WTC11 (cell line): ENCODE measurements at regions not wholly inside any gene's neighbourhood (a gene's known extent, or its start where the extent isn't known, plus 50 kb on each side); places are given as distances from the start of the nearest gene placed in this dataset.
"Not testable (repeated sequence)": the region's sequence is repeated elsewhere in the genome, so short reads cannot be mapped to it uniquely, and the experiment has no call there.

ENCODE experiments used
- ATAC-seq: fragments of 200-7000 bp; cut with Tn5 transposase; 2 replicates; pipeline ENCODE4 v1.10.0; 2021; ENCODE audit warnings: mild to moderate bottlenecking, moderate library complexity
- CTCF ChIA-PET: fragments of 300-600 bp; sonication (Branson Sonifier 250); formaldehyde crosslinking; loops from one replicate; lab custom pipeline; 2021; ENCODE audit warnings: antibody characterized with exemption; lab: Charles Lee
- POLR2A ChIA-PET: fragments of 350-600 bp; sonication (Branson Sonifier 250); formaldehyde crosslinking; loops from one replicate; lab custom pipeline; 2021; ENCODE audit warnings: antibody characterized with exemption; lab: Charles Lee
- DNase-seq: peaks from one replicate; pipeline ENCODE4 v3.0.0; 2021; ENCODE audit warnings: low spot score
- H3K27ac Mint-ChIP-seq: 2 replicates; pipeline ENCODE4 v1.8.0; 2021; ENCODE audit warnings: mixed read lengths
- H3K27me3 Mint-ChIP-seq: 2 replicates; pipeline ENCODE4 v1.8.0; 2021; ENCODE audit warnings: low read depth, mild to moderate bottlenecking, moderate library complexity, mixed read lengths
- H3K36me3 Mint-ChIP-seq: 2 replicates; pipeline ENCODE4 v1.8.0; 2021; ENCODE audit warnings: mixed read lengths
- H3K4me1 Mint-ChIP-seq: 2 replicates; pipeline ENCODE4 v1.8.0; 2022; ENCODE audit warnings: mixed read lengths
- H3K4me3 Mint-ChIP-seq: 2 replicates; pipeline ENCODE4 v1.8.0; 2021; ENCODE audit warnings: mild to moderate bottlenecking, moderate library complexity, mixed read lengths
- H3K9me3 Mint-ChIP-seq: 2 replicates; pipeline ENCODE4 v1.8.0; 2021; ENCODE audit warnings: mixed read lengths
- ATF1 ChIP-seq: sonication (generic); formaldehyde crosslinking; IDR thresholded peaks from 2 replicates; pipeline ENCODE4 v1.8.1; 2023; ENCODE audit warnings: mild to moderate bottlenecking, moderate library complexity, missing genetic modification reagents
- ESRRA ChIP-seq: sonication (generic); formaldehyde crosslinking; IDR thresholded peaks from 2 replicates; pipeline ENCODE4 v1.8.1; 2022; ENCODE audit warnings: mild to moderate bottlenecking, missing genetic modification reagents, borderline replicate concordance
- ETV6 ChIP-seq: sonication (generic); formaldehyde crosslinking; IDR thresholded peaks from 2 replicates; pipeline ENCODE4 v1.8.1; 2022; ENCODE audit warnings: mild to moderate bottlenecking, missing genetic modification reagents
- GABPB1 ChIP-seq: sonication (generic); formaldehyde crosslinking; IDR thresholded peaks from 2 replicates; pipeline ENCODE4 v1.8.1; 2023; ENCODE audit warnings: mild to moderate bottlenecking, missing genetic modification reagents
- IRF2 ChIP-seq: sonication (generic); formaldehyde crosslinking; IDR thresholded peaks from 2 replicates; pipeline ENCODE4 v1.8.0; 2022; ENCODE audit warnings: low read depth, missing genetic modification reagents, borderline replicate concordance
- JAZF1 ChIP-seq: fragments of 250-450 bp; sonication (Bioruptor Pico); IDR thresholded peaks from 2 replicates; pipeline ENCODE4 v1.9.0; 2021; ENCODE audit warnings: moderate library complexity, mild to moderate bottlenecking, inconsistent platforms
- NFATC4 ChIP-seq: fragments of 250-450 bp; sonication (Bioruptor Pico); IDR thresholded peaks from 2 replicates; pipeline ENCODE4 v1.9.0; 2021; ENCODE audit warnings: mild to moderate bottlenecking
- NFE2L1 ChIP-seq: sonication (generic); formaldehyde crosslinking; IDR thresholded peaks from 2 replicates; pipeline ENCODE4 v1.8.1; 2023; ENCODE audit warnings: missing genetic modification reagents
- PRRX2 ChIP-seq: fragments of 250-450 bp; sonication (Bioruptor Pico); IDR thresholded peaks from 2 replicates; pipeline ENCODE4 v1.8.0; 2021; ENCODE audit warnings: mild to moderate bottlenecking
- TEAD1 ChIP-seq: sonication (generic); formaldehyde crosslinking; IDR thresholded peaks from 2 replicates; pipeline ENCODE4 v1.8.0; 2022; ENCODE audit warnings: mild to moderate bottlenecking, missing genetic modification reagents
- ZNF121 ChIP-seq: sonication (generic); formaldehyde crosslinking; IDR thresholded peaks from 2 replicates; pipeline ENCODE4 v1.8.0; 2023; ENCODE audit warnings: missing genetic modification reagents
- ZNF232 ChIP-seq: sonication (generic); formaldehyde crosslinking; IDR thresholded peaks from 2 replicates; pipeline ENCODE4 v1.8.0; 2022; ENCODE audit warnings: mild to moderate bottlenecking, missing genetic modification reagents
- ZNF263 ChIP-seq: sonication (generic); formaldehyde crosslinking; IDR thresholded peaks from 2 replicates; pipeline ENCODE4 v1.8.1; 2022; ENCODE audit warnings: low read depth, mild to moderate bottlenecking, moderate library complexity, missing genetic modification reagents
- ZNF423 ChIP-seq: fragments of 250-450 bp; sonication (Bioruptor Pico); IDR thresholded peaks from 2 replicates; pipeline ENCODE4 v2.1.2; 2022; ENCODE audit warnings: mild to moderate bottlenecking, moderate library complexity
- TF ChIP-seq, protein P1 (sequence below): sonication (generic); formaldehyde crosslinking; IDR thresholded peaks from 2 replicates; pipeline ENCODE4 v1.8.0; 2022; ENCODE audit warnings: mild to moderate bottlenecking, missing genetic modification reagents
- TF ChIP-seq, protein P2 (sequence below): sonication (generic); formaldehyde crosslinking; IDR thresholded peaks from 2 replicates; pipeline ENCODE4 v1.8.1; 2023; ENCODE audit warnings: mild to moderate bottlenecking, moderate library complexity, missing genetic modification reagents
- TF ChIP-seq, protein P3 (sequence below): sonication (generic); formaldehyde crosslinking; IDR thresholded peaks from 2 replicates; pipeline ENCODE4 v1.8.1; 2022; ENCODE audit warnings: low read depth, missing genetic modification reagents, borderline replicate concordance
- TF ChIP-seq, protein P4 (sequence below): fragments of 200-600 bp; IDR thresholded peaks from 2 replicates; pipeline ENCODE4 v1.8.0; 2022; ENCODE audit warnings: antibody characterized with exemption
- TF ChIP-seq, protein P5 (sequence below): sonication (generic); formaldehyde crosslinking; IDR thresholded peaks from 2 replicates; pipeline ENCODE4 v1.8.0; 2023; ENCODE audit warnings: missing genetic modification reagents

DNA sequence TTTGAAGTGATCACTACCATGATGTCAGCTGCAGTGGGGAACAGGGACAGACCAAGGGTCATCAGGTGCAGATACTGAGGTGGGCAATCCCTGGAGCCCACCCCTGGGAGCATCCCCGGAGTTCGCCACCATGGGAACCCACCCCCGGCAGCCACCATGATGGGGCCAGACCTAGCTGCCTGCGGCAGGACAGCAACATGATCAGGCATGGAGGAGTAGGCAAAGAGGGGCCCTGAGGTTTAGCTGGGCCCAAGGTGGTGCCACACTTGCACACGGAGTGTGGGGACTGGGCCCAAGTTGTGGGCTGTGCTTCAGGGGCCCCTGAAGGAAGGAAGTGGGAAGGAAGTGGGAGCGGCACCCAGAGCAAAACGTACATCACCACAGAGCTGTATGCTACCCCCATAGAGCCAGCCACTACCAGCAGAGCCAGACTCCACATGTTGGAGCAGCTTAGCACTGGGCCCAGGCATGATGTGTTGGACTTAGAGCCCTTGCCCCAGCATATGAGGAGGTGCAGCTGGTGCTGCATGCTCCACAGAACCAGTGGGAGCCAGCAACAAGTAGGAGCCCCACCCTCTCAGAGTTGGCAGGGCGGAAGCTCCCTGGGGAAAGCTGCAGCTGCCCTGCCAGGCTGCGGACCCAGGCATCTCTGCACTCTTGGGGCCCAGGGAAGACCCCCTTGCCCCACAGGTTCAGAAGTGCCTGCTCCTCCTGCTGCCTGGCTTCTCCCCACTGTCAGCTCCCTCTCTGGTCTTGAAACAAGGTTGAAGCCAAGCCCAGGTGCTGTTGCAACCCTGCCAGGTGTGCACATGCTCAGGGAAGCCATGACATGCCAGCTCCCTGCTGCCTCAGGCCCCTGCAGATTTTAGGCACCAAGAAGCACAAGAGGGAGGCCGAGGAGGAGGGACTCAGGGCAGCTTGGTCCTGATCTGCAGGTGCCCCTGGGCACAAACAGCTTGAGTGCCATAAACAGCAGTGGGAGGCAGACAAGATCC, 515.3 kb downstream of the ZBBX start:
- peaks cover 7% of the 10 kb centered on the region for H3K4me1 Mint-ChIP-seq
- ChIA-PET CTCF (interaction anchor here (0.5 to 2.4 kb wide), 2 partner anchors 27 to 32 kb away, joined by 4 to 8 read pairs; no protein-coding TSS in a partner anchor), POLR2A (no interaction called here)
- TF ChIP-seq, protein P1, sequence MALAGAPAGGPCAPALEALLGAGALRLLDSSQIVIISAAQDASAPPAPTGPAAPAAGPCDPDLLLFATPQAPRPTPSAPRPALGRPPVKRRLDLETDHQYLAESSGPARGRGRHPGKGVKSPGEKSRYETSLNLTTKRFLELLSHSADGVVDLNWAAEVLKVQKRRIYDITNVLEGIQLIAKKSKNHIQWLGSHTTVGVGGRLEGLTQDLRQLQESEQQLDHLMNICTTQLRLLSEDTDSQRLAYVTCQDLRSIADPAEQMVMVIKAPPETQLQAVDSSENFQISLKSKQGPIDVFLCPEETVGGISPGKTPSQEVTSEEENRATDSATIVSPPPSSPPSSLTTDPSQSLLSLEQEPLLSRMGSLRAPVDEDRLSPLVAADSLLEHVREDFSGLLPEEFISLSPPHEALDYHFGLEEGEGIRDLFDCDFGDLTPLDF (CRISPR knock-in tag), result no peak
- H3K4me3 Mint-ChIP-seq, result no peak overlapping the region
- no peaks in the 10 kb centered on the region for H3K36me3 Mint-ChIP-seq
- DNase-seq, result no peak
- H3K9me3 Mint-ChIP-seq, result peaks cover 3% of the 10 kb centered on the region; the same call in 1 of the 2 replicates
- ATAC-seq, result no peak
- no peaks in the 10 kb centered on the region for H3K27me3 Mint-ChIP-seq
- no peak overlapping the region for H3K27ac Mint-ChIP-seq

DNA sequence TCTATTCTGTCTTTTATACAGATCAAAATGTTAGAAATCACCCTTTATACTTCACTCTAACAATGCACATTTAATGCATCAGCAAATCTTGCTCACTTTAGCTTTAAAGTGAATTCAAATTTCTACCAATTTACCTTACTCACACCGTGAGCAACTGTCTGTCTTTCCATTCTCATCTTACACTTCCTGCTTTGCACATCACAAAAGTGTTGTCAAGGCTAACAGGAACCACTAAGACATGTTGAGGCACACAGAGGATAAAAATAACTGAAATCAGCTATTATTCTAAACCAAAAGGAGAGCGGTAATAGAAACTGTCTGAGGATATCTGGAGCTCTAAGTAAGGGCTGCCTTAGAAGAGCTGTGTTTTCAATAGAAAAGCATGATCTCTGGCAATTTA, 519.9 kb downstream of the ZBBX start:
- no peak overlapping the region for H3K4me3 Mint-ChIP-seq
- ATAC-seq (no peak), DNase-seq (no peak)
- H3K4me1 Mint-ChIP-seq, result no peaks in the 10 kb centered on the region
- H3K9me3 Mint-ChIP-seq, result no peaks in the 10 kb centered on the region
- no peaks in the 10 kb centered on the region for H3K36me3 Mint-ChIP-seq
- TF ChIP-seq ATF1 (CRISPR knock-in tag) (no peak), PRRX2 (CRISPR knock-in tag) (no peak), NFE2L1 (CRISPR knock-in tag) (no peak), GABPB1 (no peak), NFATC4 (CRISPR knock-in tag) (no peak), ZNF121 (CRISPR knock-in tag) (no peak), ETV6 (CRISPR knock-in tag) (no peak), ZNF263 (CRISPR knock-in tag) (no peak), ESRRA (no peak), IRF2 (no peak), JAZF1 (CRISPR knock-in tag) (no peak), ZNF423 (CRISPR knock-in tag) (no peak)
- TF ChIP-seq, protein P2, sequence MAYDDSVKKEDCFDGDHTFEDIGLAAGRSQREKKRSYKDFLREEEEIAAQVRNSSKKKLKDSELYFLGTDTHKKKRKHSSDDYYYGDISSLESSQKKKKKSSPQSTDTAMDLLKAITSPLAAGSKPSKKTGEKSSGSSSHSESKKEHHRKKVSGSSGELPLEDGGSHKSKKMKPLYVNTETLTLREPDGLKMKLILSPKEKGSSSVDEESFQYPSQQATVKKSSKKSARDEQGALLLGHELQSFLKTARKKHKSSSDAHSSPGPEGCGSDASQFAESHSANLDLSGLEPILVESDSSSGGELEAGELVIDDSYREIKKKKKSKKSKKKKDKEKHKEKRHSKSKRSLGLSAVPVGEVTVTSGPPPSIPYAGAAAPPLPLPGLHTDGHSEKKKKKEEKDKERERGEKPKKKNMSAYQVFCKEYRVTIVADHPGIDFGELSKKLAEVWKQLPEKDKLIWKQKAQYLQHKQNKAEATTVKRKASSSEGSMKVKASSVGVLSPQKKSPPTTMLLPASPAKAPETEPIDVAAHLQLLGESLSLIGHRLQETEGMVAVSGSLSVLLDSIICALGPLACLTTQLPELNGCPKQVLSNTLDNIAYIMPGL, result no peak
- TF ChIP-seq, protein P3, sequence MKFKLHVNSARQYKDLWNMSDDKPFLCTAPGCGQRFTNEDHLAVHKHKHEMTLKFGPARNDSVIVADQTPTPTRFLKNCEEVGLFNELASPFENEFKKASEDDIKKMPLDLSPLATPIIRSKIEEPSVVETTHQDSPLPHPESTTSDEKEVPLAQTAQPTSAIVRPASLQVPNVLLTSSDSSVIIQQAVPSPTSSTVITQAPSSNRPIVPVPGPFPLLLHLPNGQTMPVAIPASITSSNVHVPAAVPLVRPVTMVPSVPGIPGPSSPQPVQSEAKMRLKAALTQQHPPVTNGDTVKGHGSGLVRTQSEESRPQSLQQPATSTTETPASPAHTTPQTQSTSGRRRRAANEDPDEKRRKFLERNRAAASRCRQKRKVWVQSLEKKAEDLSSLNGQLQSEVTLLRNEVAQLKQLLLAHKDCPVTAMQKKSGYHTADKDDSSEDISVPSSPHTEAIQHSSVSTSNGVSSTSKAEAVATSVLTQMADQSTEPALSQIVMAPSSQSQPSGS (CRISPR knock-in tag), result no peak
- TF ChIP-seq, protein P4, sequence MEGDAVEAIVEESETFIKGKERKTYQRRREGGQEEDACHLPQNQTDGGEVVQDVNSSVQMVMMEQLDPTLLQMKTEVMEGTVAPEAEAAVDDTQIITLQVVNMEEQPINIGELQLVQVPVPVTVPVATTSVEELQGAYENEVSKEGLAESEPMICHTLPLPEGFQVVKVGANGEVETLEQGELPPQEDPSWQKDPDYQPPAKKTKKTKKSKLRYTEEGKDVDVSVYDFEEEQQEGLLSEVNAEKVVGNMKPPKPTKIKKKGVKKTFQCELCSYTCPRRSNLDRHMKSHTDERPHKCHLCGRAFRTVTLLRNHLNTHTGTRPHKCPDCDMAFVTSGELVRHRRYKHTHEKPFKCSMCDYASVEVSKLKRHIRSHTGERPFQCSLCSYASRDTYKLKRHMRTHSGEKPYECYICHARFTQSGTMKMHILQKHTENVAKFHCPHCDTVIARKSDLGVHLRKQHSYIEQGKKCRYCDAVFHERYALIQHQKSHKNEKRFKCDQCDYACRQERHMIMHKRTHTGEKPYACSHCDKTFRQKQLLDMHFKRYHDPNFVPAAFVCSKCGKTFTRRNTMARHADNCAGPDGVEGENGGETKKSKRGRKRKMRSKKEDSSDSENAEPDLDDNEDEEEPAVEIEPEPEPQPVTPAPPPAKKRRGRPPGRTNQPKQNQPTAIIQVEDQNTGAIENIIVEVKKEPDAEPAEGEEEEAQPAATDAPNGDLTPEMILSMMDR, result no peak
- POLR2A ChIA-PET, result interaction anchor here (1.0 kb wide), 1 partner anchor 23 kb away, joined by 3 read pairs; no protein-coding TSS in a partner anchor
- CTCF ChIA-PET, result interaction anchor here (1.7 kb wide), 1 partner anchor 23 kb away, joined by 9 read pairs; no protein-coding TSS in a partner anchor
- H3K27me3 Mint-ChIP-seq, result no peaks in the 10 kb centered on the region
- no peak overlapping the region for H3K27ac Mint-ChIP-seq

DNA sequence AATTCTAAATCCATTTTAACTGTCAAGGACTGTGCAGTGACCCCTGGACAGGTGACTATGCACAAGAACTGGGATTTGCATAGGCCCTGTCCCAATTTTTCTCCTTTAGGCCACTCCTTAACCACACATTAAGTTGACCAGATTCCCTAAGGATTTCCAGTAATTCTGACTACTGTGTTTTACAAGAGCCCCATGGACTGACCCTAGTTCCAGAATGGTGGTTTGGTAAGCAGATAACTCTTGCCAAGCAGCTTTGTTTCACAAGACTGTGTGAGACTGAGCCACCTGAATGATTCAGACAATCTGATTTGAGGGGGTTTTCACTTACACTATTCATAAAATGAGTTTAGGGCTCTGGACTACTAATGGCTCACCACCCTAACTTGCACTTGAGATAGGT, 535.8 kb downstream of the ZBBX start:
- Mint-ChIP-seq H3K4me1 (no peaks in the 10 kb centered on the region), H3K36me3 (0 out of 2 replicates have a peak, but pooled peaks cover 2% of the 10 kb centered on the region), H3K27me3 (no peaks in the 10 kb centered on the region), H3K27ac (no peak overlapping the region), H3K4me3 (no peak overlapping the region), H3K9me3 (peaks cover 21% of the 10 kb centered on the region)
- DNase-seq (no peak), ATAC-seq (no peak)
- no peak for TF ChIP-seq ZNF232 (CRISPR knock-in tag)
- TF ChIP-seq, protein P5, sequence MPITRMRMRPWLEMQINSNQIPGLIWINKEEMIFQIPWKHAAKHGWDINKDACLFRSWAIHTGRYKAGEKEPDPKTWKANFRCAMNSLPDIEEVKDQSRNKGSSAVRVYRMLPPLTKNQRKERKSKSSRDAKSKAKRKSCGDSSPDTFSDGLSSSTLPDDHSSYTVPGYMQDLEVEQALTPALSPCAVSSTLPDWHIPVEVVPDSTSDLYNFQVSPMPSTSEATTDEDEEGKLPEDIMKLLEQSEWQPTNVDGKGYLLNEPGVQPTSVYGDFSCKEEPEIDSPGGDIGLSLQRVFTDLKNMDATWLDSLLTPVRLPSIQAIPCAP (CRISPR knock-in tag), result no peak
- TF ChIP-seq TEAD1 (CRISPR knock-in tag), result no peak
- ChIA-PET CTCF (no interaction called here), POLR2A (no interaction called here)

DNA sequence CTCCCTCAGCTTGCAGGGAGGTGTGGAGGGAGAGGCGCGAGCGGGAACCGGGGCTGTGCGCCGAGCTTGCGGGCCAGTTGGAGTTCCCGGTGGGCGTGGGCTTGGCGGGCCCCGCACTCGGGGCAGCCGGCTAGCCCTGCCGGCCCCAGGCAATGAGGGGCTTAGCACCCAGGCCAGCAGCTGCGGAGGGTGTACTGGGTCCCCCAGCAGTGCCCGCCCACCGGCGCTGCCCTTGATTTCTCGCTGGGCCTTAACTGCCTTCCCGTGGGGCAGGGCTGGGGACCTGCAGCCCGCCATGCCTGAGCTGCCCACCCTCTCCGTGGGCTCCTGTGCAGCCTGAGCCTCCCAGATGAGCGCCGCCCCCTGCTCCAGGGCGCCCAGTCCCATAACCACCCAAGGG, 537.3 kb downstream of the ZBBX start:
- ATAC-seq, H3K27me3 Mint-ChIP-seq, CTCF ChIA-PET, H3K4me3 Mint-ChIP-seq, H3K27ac Mint-ChIP-seq, H3K36me3 Mint-ChIP-seq, POLR2A ChIA-PET, DNase-seq, H3K4me1 Mint-ChIP-seq: not testable (repeated sequence)
- H3K9me3 Mint-ChIP-seq, result peaks cover 21% of the 10 kb centered on the region
